Uterus (tissue), 3 donors: ENCODE measurements at regions not wholly inside any gene's neighbourhood (a gene's known extent, or its start where the extent isn't known, plus 50 kb on each side); places are given as distances from the start of the nearest gene placed in this dataset.

Source experiments
- DNase-seq, 2 donors: peaks; one replicate each; pipeline ENCODE4 v3.0.0-alpha.2; 2019 to 2020
- H3K27ac ChIP-seq, 2 donors: fragments of 200-600 bp; sonication (generic); 1 replicate in 1 of 2; 2 replicates in 1 of 2; pipeline ENCODE4 v1.5.1; 2016 to 2018
- H3K27me3 ChIP-seq, 2 donors: fragments of 200-600 bp; sonication (generic); one replicate each; pipeline ENCODE4 v1.5.1; 2018 to 2019; ENCODE audit warnings: control low read depth in 1 of 2
- H3K36me3 ChIP-seq, 2 donors: fragments of 200-600 bp; sonication (generic); one replicate each; pipeline ENCODE4 v1.5.1; 2019; ENCODE audit warnings: control low read depth in 1 of 2
- H3K4me1 ChIP-seq, 2 donors: fragments of 200-600 bp; sonication (generic); one replicate each; pipeline ENCODE4 v1.5.1; 2018 to 2019; ENCODE audit warnings: control low read depth in 1 of 2
- H3K4me3 ChIP-seq, 2 donors: fragments of 200-600 bp; sonication (generic); 1 replicate in 1 of 2; 2 replicates in 1 of 2; pipeline ENCODE4 v1.5.1; 2018 to 2019; ENCODE audit warnings: mild to moderate bottlenecking in 1 of 2
- H3K9me3 ChIP-seq, 2 donors: fragments of 200-600 bp; sonication (generic); one replicate each; pipeline ENCODE4 v1.5.1; 2019; ENCODE audit warnings: control low read depth in 1 of 2
- POLR2A ChIP-seq, 2 donors: fragments of 450-650 bp; IDR thresholded peaks; one replicate each; pipeline ENCODE4 v1.6.1; 2016; ENCODE audit warnings: antibody characterized with exemption in 2 of 2, mild to moderate bottlenecking in 1 of 2, moderate library complexity in 1 of 2
- intact Hi-C: fragments of 100-400 bp; cut with DNase I; formaldehyde crosslinking; loops from one replicate; pipeline ENCODE4 v1.15.1; 2023; ENCODE audit warnings: low total_unique reads
- TF ChIP-seq, protein P1 (sequence below), 4 experiments: fragments of 200-600 bp in 2 of 4; fragments of 450-650 bp in 2 of 4; sonication (generic) in 2 of 4; IDR thresholded peaks; one replicate each; pipeline ENCODE4 v1.5.1; 2016 to 2019; ENCODE audit warnings: antibody characterized with exemption in 4 of 4, mild to moderate bottlenecking in 2 of 4, moderate library complexity in 1 of 4
- donor health status: DM: yes; HTN: yes; CAD: no.

GRCh38 chr4:156241896-156242295 lies 288.2 kb upstream of the CTSO start:
- intact Hi-C loops: no loop called here
- no peak for TF ChIP-seq POLR2A (IDR thresholded peaks at IDR 0.05)
- TF ChIP-seq, protein P1, sequence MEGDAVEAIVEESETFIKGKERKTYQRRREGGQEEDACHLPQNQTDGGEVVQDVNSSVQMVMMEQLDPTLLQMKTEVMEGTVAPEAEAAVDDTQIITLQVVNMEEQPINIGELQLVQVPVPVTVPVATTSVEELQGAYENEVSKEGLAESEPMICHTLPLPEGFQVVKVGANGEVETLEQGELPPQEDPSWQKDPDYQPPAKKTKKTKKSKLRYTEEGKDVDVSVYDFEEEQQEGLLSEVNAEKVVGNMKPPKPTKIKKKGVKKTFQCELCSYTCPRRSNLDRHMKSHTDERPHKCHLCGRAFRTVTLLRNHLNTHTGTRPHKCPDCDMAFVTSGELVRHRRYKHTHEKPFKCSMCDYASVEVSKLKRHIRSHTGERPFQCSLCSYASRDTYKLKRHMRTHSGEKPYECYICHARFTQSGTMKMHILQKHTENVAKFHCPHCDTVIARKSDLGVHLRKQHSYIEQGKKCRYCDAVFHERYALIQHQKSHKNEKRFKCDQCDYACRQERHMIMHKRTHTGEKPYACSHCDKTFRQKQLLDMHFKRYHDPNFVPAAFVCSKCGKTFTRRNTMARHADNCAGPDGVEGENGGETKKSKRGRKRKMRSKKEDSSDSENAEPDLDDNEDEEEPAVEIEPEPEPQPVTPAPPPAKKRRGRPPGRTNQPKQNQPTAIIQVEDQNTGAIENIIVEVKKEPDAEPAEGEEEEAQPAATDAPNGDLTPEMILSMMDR (IDR thresholded peaks at IDR 0.05): no peak
- no peak overlapping the region for H3K4me3 ChIP-seq
- H3K27me3 ChIP-seq: no peaks in the 10 kb centered on the region
- no peaks in the 10 kb centered on the region for H3K4me1 ChIP-seq
- no peaks in the 10 kb centered on the region for H3K9me3 ChIP-seq
- H3K27ac ChIP-seq: no peak overlapping the region
- H3K36me3 ChIP-seq: no peaks in the 10 kb centered on the region
- no peak for DNase-seq

GRCh38 chr4:156238171-156238570 lies 284.5 kb upstream of the CTSO start:
- Histone ChIP-seq H3K4me1 (no peaks in the 10 kb centered on the region), H3K27me3 (no peaks in the 10 kb centered on the region), H3K4me3 (no peak overlapping the region), H3K36me3 (no peaks in the 10 kb centered on the region), H3K9me3 (no peaks in the 10 kb centered on the region), H3K27ac (no peak overlapping the region)
- intact Hi-C loops: no loop called here
- TF ChIP-seq, protein P1 (IDR thresholded peaks at IDR 0.05): no peak
- no peak for TF ChIP-seq POLR2A (IDR thresholded peaks at IDR 0.05)
- no peak for DNase-seq

DNA sequence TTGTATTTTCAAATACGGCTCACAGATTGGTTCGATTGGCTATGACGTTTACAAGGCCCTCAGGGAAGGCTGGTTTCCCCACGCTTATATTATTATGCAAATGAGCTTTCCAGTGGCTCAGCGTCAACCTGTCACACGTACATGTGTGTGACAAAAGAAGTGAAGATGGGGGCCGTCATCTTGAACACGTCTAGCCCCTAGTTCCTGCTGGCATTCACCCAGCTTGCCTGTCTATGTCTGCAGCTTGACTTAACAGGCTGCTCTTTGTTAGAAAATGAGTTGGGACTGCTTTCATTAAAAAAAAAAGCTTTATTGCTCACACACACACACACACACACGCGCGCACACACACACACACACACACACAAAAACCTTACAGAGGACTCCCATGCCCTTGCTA lies 283.6 kb upstream of the CTSO start:
- H3K27ac ChIP-seq: no peak overlapping the region
- no peak for DNase-seq
- H3K4me1 ChIP-seq: no peaks in the 10 kb centered on the region
- no peaks in the 10 kb centered on the region for H3K27me3 ChIP-seq
- no peak overlapping the region for H3K4me3 ChIP-seq
- intact Hi-C loops: no loop called here
- no peaks in the 10 kb centered on the region for H3K36me3 ChIP-seq
- no peaks in the 10 kb centered on the region for H3K9me3 ChIP-seq
- TF ChIP-seq, protein P1 (IDR thresholded peaks at IDR 0.05): no peak
- no peak for TF ChIP-seq POLR2A (IDR thresholded peaks at IDR 0.05)

- H3K36me3 ChIP-seq: no peaks in the 10 kb centered on the region
- H3K27me3 ChIP-seq: no peaks in the 10 kb centered on the region
- H3K9me3 ChIP-seq: no peaks in the 10 kb centered on the region
- H3K4me3 ChIP-seq: no peak overlapping the region
- no peaks in the 10 kb centered on the region for H3K4me1 ChIP-seq
- H3K27ac ChIP-seq: no peak overlapping the region
- TF ChIP-seq, protein P1 (IDR thresholded peaks at IDR 0.05): no peak
- no peak for TF ChIP-seq POLR2A (IDR thresholded peaks at IDR 0.05)
- no peak for DNase-seq
- intact Hi-C loops: no loop called here
These were observed 276.5 kb upstream of the CTSO start for GRCh38 chr4:156230176-156230575.

DNA sequence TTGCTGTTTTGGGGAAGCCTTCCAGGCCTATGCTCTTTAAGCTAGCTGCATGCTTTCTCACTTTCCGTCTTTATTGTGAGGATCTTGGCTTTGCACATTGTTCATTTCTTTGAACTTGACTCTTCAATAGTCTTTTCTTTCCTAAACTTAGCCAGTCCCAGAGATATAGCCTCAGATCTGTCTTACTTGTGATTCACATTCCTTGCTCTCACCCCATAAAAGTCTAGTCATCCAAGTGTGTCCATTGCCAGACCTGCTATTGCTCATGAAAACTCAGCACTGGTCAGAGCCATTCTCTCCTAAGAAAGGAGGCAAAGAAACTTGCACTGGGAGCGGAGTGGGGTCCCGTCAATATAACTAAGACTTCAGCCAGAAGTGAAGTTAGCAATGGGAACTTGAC lies 275.0 kb upstream of the CTSO start:
- DNase-seq: no peak
- TF ChIP-seq POLR2A (IDR thresholded peaks at IDR 0.05): no peak
- TF ChIP-seq, protein P1 (IDR thresholded peaks at IDR 0.05): no peak
- no peaks in the 10 kb centered on the region for H3K9me3 ChIP-seq

More for the DNA sequence above, 275.0 kb upstream of the CTSO start:
- no peak overlapping the region for H3K27ac ChIP-seq
- H3K4me1 ChIP-seq: no peaks in the 10 kb centered on the region
- H3K36me3 ChIP-seq: no peaks in the 10 kb centered on the region
- intact Hi-C loops: no loop called here
- H3K27me3 ChIP-seq: no peaks in the 10 kb centered on the region
- no peak overlapping the region for H3K4me3 ChIP-seq
